WERI-Rb-1 (cell line): ENCODE measurements at regions not wholly inside any gene's neighbourhood (a gene's known extent, or its start where the extent isn't known, plus 50 kb on each side); places are given as distances from the start of the nearest gene placed in this dataset.

Experiments
- DNase-seq: peaks from one replicate; pipeline ENCODE4 v3.0.0-alpha.2; 2020
- H3K27ac ChIP-seq: fragments of 250-450 bp; sonication (Bioruptor Pico); 2 replicates; pipeline ENCODE4 v1.5.1; 2020; ENCODE audit warnings: mild to moderate bottlenecking, moderate library complexity
- H3K27me3 ChIP-seq: fragments of 250-450 bp; sonication (Bioruptor Pico); 2 replicates; pipeline ENCODE4 v1.5.1; 2021; ENCODE audit warnings: mild to moderate bottlenecking, low read depth, moderate library complexity; ENCODE audit not compliant: insufficient read depth, severe bottlenecking
- H3K36me3 ChIP-seq: fragments of 250-450 bp; sonication (Bioruptor Pico); 2 replicates; pipeline ENCODE4 v1.5.1; 2020; ENCODE audit warnings: mild to moderate bottlenecking, moderate library complexity
- H3K4me3 ChIP-seq: 2 replicates; pipeline ENCODE4 v1.5.1; 2011; ENCODE audit warnings: low read depth, mild to moderate bottlenecking, control low read depth, low read length
- H3K9me3 ChIP-seq: fragments of 250-450 bp; sonication (Bioruptor Pico); 2 replicates; pipeline ENCODE4 v1.5.1; 2021; ENCODE audit warnings: mild to moderate bottlenecking, moderate library complexity; ENCODE audit not compliant: severe bottlenecking
- TF ChIP-seq, protein P1 (sequence below): IDR thresholded peaks from 2 replicates; pipeline ENCODE4 v1.5.1; 2011; ENCODE audit warnings: low read depth, mild to moderate bottlenecking, control low read depth, inconsistent platforms, low read length

DNA sequence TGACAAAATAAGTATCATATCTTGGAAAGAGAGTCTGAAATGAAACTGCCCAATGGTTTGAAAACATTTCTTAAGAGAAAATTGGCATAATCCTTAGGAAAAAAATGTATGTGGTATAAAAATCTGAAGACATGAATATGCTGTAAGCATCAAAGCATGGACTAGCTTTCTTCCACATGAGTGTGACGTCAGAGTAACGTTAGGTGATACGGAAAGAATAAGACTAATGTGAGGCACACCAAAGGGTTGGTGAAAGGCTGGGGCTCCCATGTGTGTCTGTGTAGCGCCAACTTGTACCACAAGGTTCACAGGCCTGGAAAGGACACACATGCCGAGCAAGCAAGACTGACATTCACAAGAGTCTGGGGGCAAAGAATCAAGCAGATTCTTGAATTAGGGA lies 238.1 kb upstream of the GLI3 start:
- DNase-seq: no peak

DNA sequence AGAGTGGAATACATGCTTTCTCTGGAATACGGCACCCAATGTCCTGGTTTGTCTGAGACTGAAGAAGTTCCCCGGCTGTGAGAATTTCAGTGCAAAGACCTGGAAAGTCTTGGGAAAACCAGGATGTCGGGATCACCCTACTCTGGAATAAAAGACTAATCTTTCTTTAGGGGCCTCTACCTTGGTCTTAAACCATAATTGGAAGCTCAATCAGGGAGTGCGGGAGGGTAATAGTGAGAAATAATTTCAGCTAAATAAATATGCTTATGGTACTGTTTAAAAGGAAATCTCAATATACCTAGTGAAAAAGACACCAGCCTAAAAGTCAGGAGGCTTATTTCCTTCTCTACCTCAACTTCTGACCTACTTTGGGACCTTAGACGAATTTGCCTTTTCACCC lies 236.1 kb upstream of the GLI3 start:
- no peaks in the 10 kb centered on the region for H3K27me3 ChIP-seq
- no peaks in the 10 kb centered on the region for H3K36me3 ChIP-seq
- no peaks in the 10 kb centered on the region for H3K9me3 ChIP-seq
- TF ChIP-seq, protein P1, sequence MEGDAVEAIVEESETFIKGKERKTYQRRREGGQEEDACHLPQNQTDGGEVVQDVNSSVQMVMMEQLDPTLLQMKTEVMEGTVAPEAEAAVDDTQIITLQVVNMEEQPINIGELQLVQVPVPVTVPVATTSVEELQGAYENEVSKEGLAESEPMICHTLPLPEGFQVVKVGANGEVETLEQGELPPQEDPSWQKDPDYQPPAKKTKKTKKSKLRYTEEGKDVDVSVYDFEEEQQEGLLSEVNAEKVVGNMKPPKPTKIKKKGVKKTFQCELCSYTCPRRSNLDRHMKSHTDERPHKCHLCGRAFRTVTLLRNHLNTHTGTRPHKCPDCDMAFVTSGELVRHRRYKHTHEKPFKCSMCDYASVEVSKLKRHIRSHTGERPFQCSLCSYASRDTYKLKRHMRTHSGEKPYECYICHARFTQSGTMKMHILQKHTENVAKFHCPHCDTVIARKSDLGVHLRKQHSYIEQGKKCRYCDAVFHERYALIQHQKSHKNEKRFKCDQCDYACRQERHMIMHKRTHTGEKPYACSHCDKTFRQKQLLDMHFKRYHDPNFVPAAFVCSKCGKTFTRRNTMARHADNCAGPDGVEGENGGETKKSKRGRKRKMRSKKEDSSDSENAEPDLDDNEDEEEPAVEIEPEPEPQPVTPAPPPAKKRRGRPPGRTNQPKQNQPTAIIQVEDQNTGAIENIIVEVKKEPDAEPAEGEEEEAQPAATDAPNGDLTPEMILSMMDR: no peak
- no peak overlapping the region for H3K4me3 ChIP-seq
- H3K27ac ChIP-seq: no peak overlapping the region
- DNase-seq: no peak

More for the DNA sequence above, 238.1 kb upstream of the GLI3 start:
- Histone ChIP-seq H3K4me3 (no peak overlapping the region), H3K27me3 (no peaks in the 10 kb centered on the region), H3K27ac (no peak overlapping the region), H3K36me3 (no peaks in the 10 kb centered on the region), H3K9me3 (no peaks in the 10 kb centered on the region)
- TF ChIP-seq, protein P1: no peak

DNA sequence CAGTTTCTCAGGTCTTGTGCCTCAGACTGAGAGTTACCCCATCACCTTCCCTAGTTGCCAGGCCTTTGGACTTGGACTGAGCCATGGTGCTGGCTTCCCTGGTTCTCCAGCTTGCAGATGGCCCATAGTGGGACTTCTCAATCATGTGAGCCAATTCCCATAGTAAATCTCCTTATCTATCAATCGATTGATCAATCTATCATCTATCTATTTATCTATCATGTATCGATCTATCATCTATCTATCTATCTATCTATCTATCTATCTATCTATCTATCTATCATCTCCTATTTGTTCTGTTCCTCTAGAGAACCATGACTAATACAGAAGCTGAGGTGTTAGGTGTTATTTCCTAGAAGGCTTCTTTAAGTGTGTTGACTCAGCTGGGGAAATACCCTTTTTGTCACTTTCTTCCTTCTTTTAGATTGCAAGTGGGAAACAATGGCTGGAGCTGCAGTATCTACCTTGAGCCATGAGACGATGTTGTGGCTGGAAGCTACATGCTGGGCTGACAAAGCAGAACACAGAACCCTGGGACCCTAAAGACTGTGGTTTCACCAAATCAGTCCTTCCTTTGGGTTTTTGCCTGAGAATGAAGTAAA lies 234.7 kb upstream of the GLI3 start:
- DNase-seq: no peak
- Histone ChIP-seq H3K27me3 (no peaks in the 10 kb centered on the region), H3K9me3 (no peaks in the 10 kb centered on the region)

DNA sequence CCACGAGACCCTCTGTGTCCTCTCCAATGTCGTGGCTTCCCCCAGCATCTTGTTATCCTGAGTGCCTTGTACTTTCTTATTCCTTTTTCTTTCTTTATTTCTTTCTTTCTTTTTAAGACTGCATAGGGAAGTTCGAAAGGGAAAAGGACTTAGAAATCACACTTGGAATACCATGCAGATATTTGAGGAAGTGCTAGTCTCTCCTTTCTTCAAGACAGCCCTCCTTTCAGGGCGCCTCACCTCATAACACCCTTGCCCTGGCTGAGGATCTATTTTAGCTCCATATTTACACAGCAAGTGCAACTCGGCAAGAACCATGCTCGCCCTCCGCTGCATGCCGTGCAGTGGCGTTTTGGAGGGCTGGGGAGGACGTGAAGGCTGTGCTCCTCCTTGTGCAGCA lies 232.3 kb upstream of the GLI3 start:
- TF ChIP-seq, protein P1: no peak

More for the DNA sequence above, 234.7 kb upstream of the GLI3 start:
- H3K27ac ChIP-seq: no peak overlapping the region
- no peak overlapping the region for H3K4me3 ChIP-seq
- H3K36me3 ChIP-seq: no peaks in the 10 kb centered on the region
- TF ChIP-seq, protein P1: no peak

DNA sequence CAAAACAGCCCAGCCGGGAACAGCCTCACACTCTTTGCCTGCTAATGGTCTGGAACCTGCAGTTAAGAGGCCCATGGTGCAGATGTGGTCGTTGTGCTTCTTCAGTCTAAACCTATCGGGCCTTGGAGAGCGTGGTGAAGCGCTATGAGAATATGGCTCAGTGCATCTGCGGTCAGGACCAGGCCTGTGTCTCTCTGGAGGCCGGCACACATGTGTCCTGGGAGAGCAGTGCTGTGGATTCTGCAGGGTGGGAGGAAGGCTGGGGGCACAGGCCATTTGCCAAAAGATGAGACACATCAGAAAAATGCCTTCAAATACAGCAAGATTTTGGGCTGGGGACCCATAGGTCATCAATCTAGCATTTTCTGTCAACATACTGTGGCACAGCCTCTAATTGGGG lies 231.5 kb upstream of the GLI3 start:
- H3K4me3 ChIP-seq: no peak overlapping the region
- H3K27me3 ChIP-seq: no peaks in the 10 kb centered on the region
- H3K36me3 ChIP-seq: no peaks in the 10 kb centered on the region
- no peaks in the 10 kb centered on the region for H3K9me3 ChIP-seq
- TF ChIP-seq, protein P1: no peak
- H3K27ac ChIP-seq: no peak overlapping the region
- no peak for DNase-seq

More for the DNA sequence above, 232.3 kb upstream of the GLI3 start:
- Histone ChIP-seq H3K4me3 (no peak overlapping the region), H3K36me3 (no peaks in the 10 kb centered on the region), H3K27me3 (no peaks in the 10 kb centered on the region), H3K9me3 (no peaks in the 10 kb centered on the region), H3K27ac (no peak overlapping the region)
- no peak for DNase-seq

DNA sequence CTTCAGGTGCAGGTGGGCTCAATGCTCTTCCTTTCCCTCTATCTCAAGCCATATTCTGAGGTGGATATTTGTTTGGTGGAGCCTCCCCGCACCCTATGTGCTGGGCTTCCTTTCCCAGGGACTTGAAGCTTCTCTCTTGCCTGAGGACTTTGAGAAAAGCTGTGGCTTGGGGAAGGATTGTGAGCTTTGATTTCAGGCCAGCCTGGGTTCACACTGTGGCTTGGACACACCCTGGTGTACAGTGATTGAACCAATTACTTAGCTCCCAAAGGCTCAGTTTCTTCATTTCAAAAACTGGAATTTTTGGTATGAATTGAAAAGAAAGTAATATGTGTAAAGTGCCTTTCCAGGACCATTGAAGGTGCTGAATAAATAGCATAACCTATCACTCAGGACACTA lies 224.5 kb upstream of the GLI3 start:
- DNase-seq: no peak
- Histone ChIP-seq H3K9me3 (no peaks in the 10 kb centered on the region), H3K36me3 (no peaks in the 10 kb centered on the region), H3K4me3 (no peak overlapping the region), H3K27me3 (no peaks in the 10 kb centered on the region), H3K27ac (no peak overlapping the region)
- TF ChIP-seq, protein P1: no peak
